Loucy (cell line): ENCODE measurements at regions not wholly inside any gene's neighbourhood (a gene's known extent, or its start where the extent isn't known, plus 50 kb on each side); places are given as distances from the start of the nearest gene placed in this dataset.

Experiments
- H2AFZ ChIP-seq: fragments of 200-600 bp; sonication (generic); 2 replicates; pipeline ENCODE4 v1.6.0; 2016; ENCODE audit warnings: antibody characterized with exemption, mild to moderate bottlenecking, low read length, moderate library complexity
- H3F3A ChIP-seq: fragments of 200-600 bp; 2 replicates; pipeline ENCODE4 v1.6.0; 2016; ENCODE audit warnings: antibody characterized with exemption, low read depth, mild to moderate bottlenecking
- H3K27me3 ChIP-seq: fragments of 200-600 bp; sonication (generic); 2 replicates; pipeline ENCODE4 v1.6.1; 2014; ENCODE audit warnings: low read length, mild to moderate bottlenecking; ENCODE audit not compliant: insufficient read depth, poor library complexity, severe bottlenecking
- H3K36me3 ChIP-seq: fragments of 200-600 bp; sonication (generic); 2 replicates; pipeline ENCODE4 v1.6.1; 2016; ENCODE audit warnings: low read length; ENCODE audit not compliant: insufficient read depth
- H3K4me1 ChIP-seq: fragments of 200-600 bp; sonication (generic); 2 replicates; pipeline ENCODE4 v1.5.1; 2014; ENCODE audit warnings: low read length, mild to moderate bottlenecking; ENCODE audit not compliant: insufficient read depth, poor library complexity, severe bottlenecking
- H3K4me2 ChIP-seq: fragments of 200-600 bp; sonication (generic); 2 replicates; pipeline ENCODE4 v1.6.0; 2014; ENCODE audit warnings: antibody characterized with exemption, low read length, low read depth, mild to moderate bottlenecking; ENCODE audit not compliant: poor library complexity, severe bottlenecking
- H3K4me3 ChIP-seq: fragments of 200-600 bp; sonication (generic); 2 replicates; pipeline ENCODE4 v1.5.1; 2014; ENCODE audit warnings: low read length, mild to moderate bottlenecking, mixed read lengths; ENCODE audit not compliant: poor library complexity, severe bottlenecking
- H3K79me2 ChIP-seq: fragments of 200-600 bp; sonication (generic); 2 replicates; pipeline ENCODE4 v1.6.1; 2014; ENCODE audit warnings: low read length; ENCODE audit not compliant: insufficient read depth
- H3K9ac ChIP-seq: fragments of 200-600 bp; sonication (generic); 2 replicates; pipeline ENCODE4 v1.6.0; 2014; ENCODE audit warnings: mild to moderate bottlenecking, low read depth, low read length, moderate library complexity; ENCODE audit not compliant: poor library complexity, severe bottlenecking
- H3K9me2 ChIP-seq: fragments of 200-600 bp; sonication (generic); replicated peaks from 2 replicates; pipeline ENCODE4 v1.6.1; 2016; ENCODE audit warnings: low read depth, low read length, mixed read lengths
- H3K9me3 ChIP-seq: fragments of 200-600 bp; sonication (generic); 2 replicates; pipeline ENCODE4 v1.6.1; 2014; ENCODE audit warnings: mild to moderate bottlenecking, antibody characterized with exemption, low read length, low read depth; ENCODE audit not compliant: insufficient read depth
- H4K20me1 ChIP-seq: fragments of 200-600 bp; sonication (generic); 2 replicates; pipeline ENCODE4 v1.6.0; 2014; ENCODE audit warnings: antibody characterized with exemption, low read length, mild to moderate bottlenecking; ENCODE audit not compliant: insufficient read depth, poor library complexity, severe bottlenecking
- EZH2phosphoT487 ChIP-seq: fragments of 200-600 bp; IDR thresholded peaks from 2 replicates; pipeline ENCODE4 v1.6.1; 2018; ENCODE audit warnings: antibody characterized with exemption, mild to moderate bottlenecking, moderate library complexity, borderline replicate concordance
- TF ChIP-seq, protein P1 (sequence below): fragments of 200-600 bp; sonication (generic); conservative IDR thresholded peaks from 2 replicates; pipeline ENCODE4 v1.5.1; 2014; ENCODE audit warnings: mild to moderate bottlenecking, antibody characterized with exemption, low read length

DNA sequence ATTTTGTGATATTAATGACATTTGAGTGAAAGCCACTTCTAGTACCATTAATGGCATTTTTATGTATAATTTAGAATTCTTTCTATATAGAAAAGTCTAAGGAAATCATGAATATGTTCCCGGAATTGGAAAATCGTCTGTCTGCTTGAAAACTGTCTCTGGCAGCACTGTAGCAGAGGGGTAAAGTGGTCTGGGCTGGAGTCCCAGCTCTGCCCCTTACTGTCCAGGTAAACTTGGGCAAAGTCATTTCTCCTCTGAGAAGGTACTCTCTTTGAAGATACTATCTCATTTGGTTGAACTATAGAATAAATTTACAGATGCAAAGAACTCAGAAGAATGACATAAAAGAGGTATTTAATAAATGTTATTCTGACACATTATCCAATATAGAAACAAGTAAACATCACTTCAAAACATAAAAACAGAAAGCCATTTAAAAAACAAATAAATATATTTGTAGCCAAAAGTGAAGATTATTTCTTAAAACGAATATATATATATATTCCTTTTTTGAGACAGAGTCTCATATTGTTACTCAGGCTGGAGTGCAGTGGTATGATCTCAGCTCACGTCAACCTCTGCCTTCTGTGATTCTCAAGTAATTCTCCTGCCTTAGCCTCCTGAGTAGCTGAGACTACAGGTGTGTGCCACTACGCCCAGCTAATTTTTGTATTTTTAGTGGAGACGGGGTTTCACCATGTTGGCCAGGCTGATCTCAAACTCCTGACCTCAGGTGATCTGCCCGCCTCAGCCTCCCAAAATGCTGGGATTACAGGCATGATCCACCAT, 149.8 kb upstream of the ITGA4 start:
- peak overlapping the region; percentile 72 for H3K4me2 ChIP-seq
- no peaks in the 10 kb centered on the region for H3K9me3 ChIP-seq
- TF ChIP-seq, protein P1, sequence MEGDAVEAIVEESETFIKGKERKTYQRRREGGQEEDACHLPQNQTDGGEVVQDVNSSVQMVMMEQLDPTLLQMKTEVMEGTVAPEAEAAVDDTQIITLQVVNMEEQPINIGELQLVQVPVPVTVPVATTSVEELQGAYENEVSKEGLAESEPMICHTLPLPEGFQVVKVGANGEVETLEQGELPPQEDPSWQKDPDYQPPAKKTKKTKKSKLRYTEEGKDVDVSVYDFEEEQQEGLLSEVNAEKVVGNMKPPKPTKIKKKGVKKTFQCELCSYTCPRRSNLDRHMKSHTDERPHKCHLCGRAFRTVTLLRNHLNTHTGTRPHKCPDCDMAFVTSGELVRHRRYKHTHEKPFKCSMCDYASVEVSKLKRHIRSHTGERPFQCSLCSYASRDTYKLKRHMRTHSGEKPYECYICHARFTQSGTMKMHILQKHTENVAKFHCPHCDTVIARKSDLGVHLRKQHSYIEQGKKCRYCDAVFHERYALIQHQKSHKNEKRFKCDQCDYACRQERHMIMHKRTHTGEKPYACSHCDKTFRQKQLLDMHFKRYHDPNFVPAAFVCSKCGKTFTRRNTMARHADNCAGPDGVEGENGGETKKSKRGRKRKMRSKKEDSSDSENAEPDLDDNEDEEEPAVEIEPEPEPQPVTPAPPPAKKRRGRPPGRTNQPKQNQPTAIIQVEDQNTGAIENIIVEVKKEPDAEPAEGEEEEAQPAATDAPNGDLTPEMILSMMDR, result no peak
- no peak for TF ChIP-seq EZH2phosphoT487
- no peaks in the 10 kb centered on the region for H3K36me3 ChIP-seq
- H3K4me1 ChIP-seq, result peaks cover 83% of the 10 kb centered on the region
- peaks cover 22% of the 10 kb centered on the region for H3F3A ChIP-seq
- no peaks in the 10 kb centered on the region for H4K20me1 ChIP-seq
- peak overlapping the region; percentile 63 for H3K4me3 ChIP-seq
- H3K9me2 ChIP-seq, result no peaks in the 10 kb centered on the region
- H3K9ac ChIP-seq, result peak overlapping the region; percentile 88
- peaks cover 27% of the 10 kb centered on the region; the same call in 1 of the 2 replicates for H3K79me2 ChIP-seq
- no peak overlapping the region for H2AFZ ChIP-seq
- H3K27me3 ChIP-seq, result no peaks in the 10 kb centered on the region

DNA sequence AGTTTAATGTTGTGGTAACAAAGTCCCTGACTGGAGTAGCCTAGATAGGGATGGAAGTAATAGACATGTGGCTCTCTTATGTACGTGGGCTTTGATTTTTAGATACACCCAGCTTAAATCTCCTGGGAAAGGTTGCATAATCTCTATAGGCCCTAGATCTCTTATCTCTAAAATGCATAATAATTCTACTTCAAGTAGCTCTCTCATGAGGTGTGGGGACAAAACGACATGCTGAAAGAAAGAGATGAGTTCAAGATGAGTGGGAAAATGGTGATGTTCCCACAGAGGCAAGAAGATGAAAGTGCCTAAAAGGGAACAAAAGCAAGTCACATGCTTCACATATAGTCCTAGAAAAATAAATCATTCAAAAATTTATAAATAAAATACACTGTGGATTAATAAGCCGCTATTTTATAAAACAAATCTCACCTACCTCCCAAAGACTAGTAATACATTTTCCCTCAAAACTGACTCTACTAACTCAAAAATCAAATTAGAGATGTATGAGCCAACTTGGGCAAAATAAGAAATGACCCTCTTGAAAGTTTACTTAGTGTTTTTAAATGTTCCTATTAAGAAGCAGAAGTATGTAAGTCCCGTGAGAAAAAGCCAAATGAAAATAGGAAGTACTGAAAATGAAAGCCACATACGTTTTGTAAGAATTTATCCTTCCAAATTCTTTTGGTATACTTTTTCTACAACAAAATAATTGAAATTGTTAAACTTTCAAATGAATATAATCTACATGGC, 148.2 kb upstream of the ITGA4 start:
- Histone ChIP-seq H3K9ac (peak overlapping the region; percentile 88), H3K79me2 (peaks cover 22% of the 10 kb centered on the region; the same call in 1 of the 2 replicates), H3K9me2 (no peaks in the 10 kb centered on the region), H3K4me1 (peaks cover 88% of the 10 kb centered on the region), H3K4me3 (peak overlapping the region; percentile 22), H2AFZ (no peak overlapping the region; the same call in 1 of the 2 replicates), H3K9me3 (no peaks in the 10 kb centered on the region), H3K27me3 (no peaks in the 10 kb centered on the region), H3F3A (peaks cover 22% of the 10 kb centered on the region), H3K4me2 (peak overlapping the region; percentile 49), H4K20me1 (no peaks in the 10 kb centered on the region), H3K36me3 (no peaks in the 10 kb centered on the region)
- no peak for TF ChIP-seq EZH2phosphoT487
- TF ChIP-seq, protein P1, result no peak

DNA sequence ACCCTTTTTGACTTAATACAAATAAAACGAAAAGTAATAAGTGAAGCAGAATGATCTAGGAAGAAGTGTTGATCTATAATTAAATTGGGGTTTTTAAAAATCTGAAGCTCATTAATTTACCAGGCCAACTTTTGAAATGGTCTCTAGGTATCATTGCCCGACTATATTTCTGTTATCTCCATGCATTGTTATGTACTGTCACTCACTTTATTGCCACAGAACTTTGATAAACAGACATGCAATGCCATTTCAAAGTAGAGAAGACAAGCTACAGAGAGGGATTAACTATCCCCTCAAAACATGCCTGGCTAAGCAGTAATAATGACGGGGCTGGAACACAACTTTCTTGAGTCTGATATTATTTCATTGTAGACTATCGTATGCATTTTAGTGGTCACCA, 147.6 kb upstream of the ITGA4 start:
- Histone ChIP-seq H3K4me3 (peak overlapping the region; percentile 22), H2AFZ (no peak overlapping the region; the same call in 1 of the 2 replicates), H4K20me1 (no peaks in the 10 kb centered on the region), H3K9ac (peak overlapping the region; percentile 88), H3K4me2 (peak overlapping the region; percentile 49), H3K79me2 (peaks cover 15% of the 10 kb centered on the region; the same call in 1 of the 2 replicates), H3K9me3 (no peaks in the 10 kb centered on the region), H3K36me3 (no peaks in the 10 kb centered on the region), H3K27me3 (no peaks in the 10 kb centered on the region), H3K4me1 (peaks cover 88% of the 10 kb centered on the region), H3F3A (peaks cover 22% of the 10 kb centered on the region), H3K9me2 (no peaks in the 10 kb centered on the region)
- TF ChIP-seq EZH2phosphoT487, result no peak
- TF ChIP-seq, protein P1, result no peak
